ENCODE measurements at regions not wholly inside any gene's neighbourhood (a gene's known extent, or its start where the extent isn't known, plus 50 kb on each side); places are given as distances from the start of the nearest gene placed in this dataset.

DNA sequence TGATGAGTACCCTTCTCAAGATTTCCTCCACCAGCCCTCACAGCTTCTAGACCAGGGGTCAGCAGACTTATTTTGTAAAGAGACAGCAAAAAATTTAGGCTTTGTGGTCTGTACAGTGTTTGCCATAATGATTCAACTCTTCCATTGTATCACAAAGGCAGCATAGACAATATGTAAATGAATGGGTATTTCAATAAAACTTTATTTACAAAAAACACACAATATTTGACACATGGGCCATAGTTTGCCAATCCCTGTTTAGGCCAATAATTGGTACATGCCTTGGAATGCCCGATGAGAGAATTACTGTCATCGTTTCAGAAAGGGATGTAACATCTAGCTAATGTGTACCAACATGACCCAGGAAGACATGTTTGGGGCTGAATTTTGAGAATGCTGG is 178.9 kb upstream of the GALNT2 start:
- TF ChIP-seq POLR2AphosphoS5 (IDR thresholded peaks at IDR 0.05; ENCODE audit: borderline replicate concordance, low read depth, low read length) = no peak
- TF ChIP-seq EZH2 (IDR thresholded peaks at IDR 0.05) = no peak
